BLaER1 treated with 17β-estradiol and CSF1 and Interleukin-3, amounts not matched to agents 10 nM and 100 nM (cell line): ENCODE measurements at regions not wholly inside any gene's neighbourhood (a gene's known extent, or its start where the extent isn't known, plus 50 kb on each side); places are given as distances from the start of the nearest gene placed in this dataset.

Experiments
- H3K27ac ChIP-seq, 11 experiments: shearing (Covaris generic); formaldehyde crosslinking; 2 replicates each; pipeline ENCODE4 v1.8.1; 2022
- H3K27me3 ChIP-seq, 11 experiments: shearing (Covaris generic); formaldehyde crosslinking; 2 replicates each; pipeline ENCODE4 v1.8.1; 2022
- H3K36me3 ChIP-seq, 11 experiments: shearing (Covaris generic); formaldehyde crosslinking; 2 replicates each; pipeline ENCODE4 v1.8.1; 2022
- H3K4me1 ChIP-seq, 10 experiments: shearing (Covaris generic); formaldehyde crosslinking; 2 replicates each; pipeline ENCODE4 v1.8.1; 2022
- H3K4me2 ChIP-seq, 11 experiments: shearing (Covaris generic); formaldehyde crosslinking; 2 replicates each; pipeline ENCODE4 v1.8.1; 2022
- H3K4me3 ChIP-seq, 10 experiments: shearing (Covaris generic); formaldehyde crosslinking; 2 replicates each; pipeline ENCODE4 v1.8.1; 2022
- H3K9ac ChIP-seq, 11 experiments: shearing (Covaris generic); formaldehyde crosslinking; 2 replicates each; pipeline ENCODE4 v1.8.1; 2022
- H3K9me3 ChIP-seq, 11 experiments: shearing (Covaris generic); formaldehyde crosslinking; replicated peaks in 1 of 11; 2 replicates each; pipeline ENCODE4 v1.8.1; 2022
- H4K20me1 ChIP-seq, 11 experiments: shearing (Covaris generic); formaldehyde crosslinking; 2 replicates each; pipeline ENCODE4 v1.8.1; 2022
- Cebpa-rat ChIP-seq, 11 experiments: shearing (Covaris generic); IDR thresholded peaks; 2 replicates each; pipeline ENCODE4 v1.8.1; 2022

GRCh38 chr12:78674311-78675090 lies 190.1 kb upstream of the SYT1 start:
- Histone ChIP-seq H3K9me3 (no peaks in the 10 kb centered on the region), H3K27ac (no peak overlapping the region), H3K9ac (no peak overlapping the region), H3K4me2 (no peak overlapping the region), H3K4me3 (no peak overlapping the region), H3K4me1 (no peaks in the 10 kb centered on the region), H3K27me3 (no peaks in the 10 kb centered on the region), H3K36me3 (no peaks in the 10 kb centered on the region), H4K20me1 (no peaks in the 10 kb centered on the region)
- TF ChIP-seq Cebpa-rat (IDR thresholded peaks at IDR 0.05), result no peak

DNA sequence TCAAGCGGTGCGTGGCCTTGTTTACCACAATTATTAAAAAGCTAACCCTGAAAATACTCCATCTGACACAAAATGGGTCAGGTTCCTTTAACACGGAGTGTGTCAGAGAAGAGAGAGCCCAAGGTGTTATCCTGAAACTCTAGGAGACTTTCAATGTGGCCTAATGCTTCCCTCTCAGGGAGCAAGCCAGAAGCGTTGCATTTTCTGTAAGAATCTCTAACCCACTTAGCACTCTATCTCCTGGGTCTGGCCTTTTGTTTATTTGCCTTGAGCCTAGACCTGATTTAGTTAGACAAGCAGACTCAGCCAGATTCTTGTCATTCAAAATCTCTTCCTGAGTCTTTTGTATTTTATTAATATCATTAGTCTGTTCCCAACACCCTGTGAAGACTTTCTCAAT lies 184.0 kb upstream of the SYT1 start:
- Histone ChIP-seq H3K4me1 (no peaks in the 10 kb centered on the region), H3K9me3 (no peaks in the 10 kb centered on the region)
- TF ChIP-seq Cebpa-rat (IDR thresholded peaks at IDR 0.05), result no peak

GRCh38 chr12:78683031-78683430 lies 181.5 kb upstream of the SYT1 start:
- Histone ChIP-seq H3K27me3 (no peaks in the 10 kb centered on the region), H3K9me3 (no peaks in the 10 kb centered on the region), H3K36me3 (no peaks in the 10 kb centered on the region), H4K20me1 (no peaks in the 10 kb centered on the region), H3K27ac (no peak overlapping the region), H3K4me3 (no peak overlapping the region), H3K9ac (no peak overlapping the region), H3K4me1 (no peaks in the 10 kb centered on the region), H3K4me2 (no peak overlapping the region)
- no peak for TF ChIP-seq Cebpa-rat (IDR thresholded peaks at IDR 0.05)

More for the DNA sequence above, 184.0 kb upstream of the SYT1 start:
- Histone ChIP-seq H3K27ac (no peak overlapping the region), H4K20me1 (no peaks in the 10 kb centered on the region), H3K27me3 (no peaks in the 10 kb centered on the region), H3K36me3 (no peaks in the 10 kb centered on the region), H3K4me3 (no peak overlapping the region), H3K9ac (no peak overlapping the region), H3K4me2 (no peak overlapping the region)

GRCh38 chr12:78683626-78684025 lies 180.9 kb upstream of the SYT1 start:
- Histone ChIP-seq H3K4me3 (no peak overlapping the region), H4K20me1 (no peaks in the 10 kb centered on the region), H3K4me1 (no peaks in the 10 kb centered on the region), H3K4me2 (no peak overlapping the region), H3K9me3 (no peaks in the 10 kb centered on the region), H3K27me3 (no peaks in the 10 kb centered on the region), H3K36me3 (no peaks in the 10 kb centered on the region), H3K27ac (no peak overlapping the region), H3K9ac (no peak overlapping the region)
- TF ChIP-seq Cebpa-rat (IDR thresholded peaks at IDR 0.05), result no peak

GRCh38 chr12:78684419-78684818 lies 180.2 kb upstream of the SYT1 start:
- Histone ChIP-seq H3K36me3 (no peaks in the 10 kb centered on the region), H3K9me3 (no peaks in the 10 kb centered on the region), H3K27ac (no peak overlapping the region), H3K4me2 (no peak overlapping the region), H3K4me1 (no peaks in the 10 kb centered on the region), H3K27me3 (no peaks in the 10 kb centered on the region), H3K4me3 (no peak overlapping the region), H3K9ac (no peak overlapping the region), H4K20me1 (no peaks in the 10 kb centered on the region)
- TF ChIP-seq Cebpa-rat (IDR thresholded peaks at IDR 0.05), result no peak

DNA sequence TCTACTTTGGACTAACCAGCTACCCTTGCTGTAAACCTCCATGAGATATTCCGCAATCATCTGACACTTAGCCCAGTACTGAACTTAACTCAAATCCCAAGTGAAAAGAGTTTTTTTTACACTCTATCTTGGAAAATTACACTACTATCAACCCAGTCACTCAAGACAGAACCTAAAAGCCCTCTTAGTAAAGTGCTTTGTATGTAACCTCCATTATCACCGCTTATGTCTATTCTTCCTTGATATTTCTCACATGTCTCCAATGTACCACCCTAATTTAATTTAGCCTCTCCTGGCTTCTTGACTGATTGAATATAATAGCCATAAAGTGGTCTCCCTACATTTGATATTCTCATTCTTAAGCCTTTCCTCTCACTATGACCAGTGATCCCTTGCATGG lies 168.8 kb upstream of the SYT1 start:
- no peaks in the 10 kb centered on the region for H3K36me3 ChIP-seq
- 0 out of 22 replicates have a peak, but pooled peaks cover 0 to 4% (median 0%) of the 10 kb centered on the region in 11 experiments for H3K9me3 ChIP-seq
- H3K27me3 ChIP-seq, result no peaks in the 10 kb centered on the region
- no peak overlapping the region for H3K9ac ChIP-seq
- H3K4me2 ChIP-seq, result no peak overlapping the region
- no peak for TF ChIP-seq Cebpa-rat (IDR thresholded peaks at IDR 0.05)
- H3K4me1 ChIP-seq, result no peaks in the 10 kb centered on the region
- no peaks in the 10 kb centered on the region for H4K20me1 ChIP-seq
- no peak overlapping the region for H3K4me3 ChIP-seq
- no peak overlapping the region for H3K27ac ChIP-seq

DNA sequence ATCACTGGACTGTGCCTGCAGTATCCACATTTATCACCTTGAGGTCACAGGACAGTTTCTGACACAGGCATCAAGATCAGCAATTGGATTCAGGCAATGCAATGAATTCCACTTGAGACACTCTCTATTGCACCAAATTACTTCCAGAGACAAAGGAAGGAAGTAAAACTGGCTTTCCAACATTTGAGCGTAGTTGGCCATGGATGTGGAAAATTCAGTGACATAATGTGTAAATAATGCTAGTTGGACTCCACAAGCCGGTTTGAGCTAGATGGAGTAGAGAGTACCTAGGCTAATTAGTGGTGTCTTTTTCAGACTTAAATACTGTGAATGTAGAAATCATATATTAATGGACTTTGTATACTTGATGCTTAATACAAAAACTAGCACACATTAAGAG lies 168.3 kb upstream of the SYT1 start:
- TF ChIP-seq Cebpa-rat (IDR thresholded peaks at IDR 0.05), result no peak
- H3K4me3 ChIP-seq, result no peak overlapping the region
- no peak overlapping the region for H3K4me2 ChIP-seq

GRCh38 chr12:78697817-78698415 lies 166.7 kb upstream of the SYT1 start:
- H3K4me1 ChIP-seq, result no peaks in the 10 kb centered on the region
- no peak overlapping the region for H3K4me3 ChIP-seq
- no peak overlapping the region for H3K27ac ChIP-seq
- H3K9me3 ChIP-seq, result 0 out of 22 replicates have a peak, but pooled peaks cover 0 to 4% (median 0%) of the 10 kb centered on the region in 11 experiments
- H4K20me1 ChIP-seq, result no peaks in the 10 kb centered on the region
- no peaks in the 10 kb centered on the region for H3K27me3 ChIP-seq
- TF ChIP-seq Cebpa-rat (IDR thresholded peaks at IDR 0.05), result no peak
- no peak overlapping the region for H3K9ac ChIP-seq
- no peaks in the 10 kb centered on the region for H3K36me3 ChIP-seq
- H3K4me2 ChIP-seq, result no peak overlapping the region

More for the DNA sequence above, 168.3 kb upstream of the SYT1 start:
- 0 out of 22 replicates have a peak, but pooled peaks cover 0 to 4% (median 0%) of the 10 kb centered on the region in 11 experiments for H3K9me3 ChIP-seq
- H4K20me1 ChIP-seq, result no peaks in the 10 kb centered on the region
- H3K9ac ChIP-seq, result no peak overlapping the region
- no peaks in the 10 kb centered on the region for H3K27me3 ChIP-seq
- no peaks in the 10 kb centered on the region for H3K4me1 ChIP-seq
- no peaks in the 10 kb centered on the region for H3K36me3 ChIP-seq
- H3K27ac ChIP-seq, result no peak overlapping the region

GRCh38 chr12:78698747-78699146 lies 165.8 kb upstream of the SYT1 start:
- TF ChIP-seq Cebpa-rat (IDR thresholded peaks at IDR 0.05), result no peak
- Histone ChIP-seq H3K9me3 (0 out of 22 replicates have a peak, but pooled peaks cover 0 to 4% (median 0%) of the 10 kb centered on the region in 11 experiments), H3K4me1 (no peaks in the 10 kb centered on the region), H3K4me3 (no peak overlapping the region), H3K4me2 (no peak overlapping the region), H3K27ac (no peak overlapping the region), H3K27me3 (no peaks in the 10 kb centered on the region), H3K36me3 (no peaks in the 10 kb centered on the region), H4K20me1 (no peaks in the 10 kb centered on the region), H3K9ac (no peak overlapping the region)

- Histone ChIP-seq H3K4me3 (no peak overlapping the region), H4K20me1 (no peaks in the 10 kb centered on the region)
- no peak for TF ChIP-seq Cebpa-rat (IDR thresholded peaks at IDR 0.05)
Observed at GRCh38 chr12:78700565-78700964, 164.0 kb upstream of the SYT1 start.

More at GRCh38 chr12:78700565-78700964, 164.0 kb upstream of the SYT1 start:
- Histone ChIP-seq H3K9ac (no peak overlapping the region), H3K9me3 (no peaks in the 10 kb centered on the region), H3K4me1 (no peaks in the 10 kb centered on the region), H3K27ac (no peak overlapping the region), H3K27me3 (no peaks in the 10 kb centered on the region), H3K36me3 (no peaks in the 10 kb centered on the region), H3K4me2 (no peak overlapping the region)
